Adrenal gland (tissue), 5 donors: ENCODE measurements at regions not wholly inside any gene's neighbourhood (a gene's known extent, or its start where the extent isn't known, plus 50 kb on each side); places are given as distances from the start of the nearest gene placed in this dataset.

Experiments
- CTCF ChIP-seq, 6 experiments: fragments of 450-650 bp in 4 of 6; fragments of 200-600 bp in 2 of 6; sonication (generic) in 1 of 6; IDR thresholded peaks; 1 replicate in 5 of 6; 2 replicates in 1 of 6; pipeline versions ENCODE4 v1.5.1 to v1.8.0; 2016 to 2021; ENCODE audit warnings: antibody characterized with exemption in 6 of 6, mild to moderate bottlenecking in 2 of 6, moderate library complexity in 1 of 6
- POLR2A ChIP-seq, 2 donors: fragments of 450-650 bp; IDR thresholded peaks; one replicate each; pipeline ENCODE4 v1.6.1; 2017; ENCODE audit warnings: antibody characterized with exemption in 2 of 2, mild to moderate bottlenecking in 2 of 2, moderate library complexity in 1 of 2
- donor health status: DM: no; HTN: no; CAD: no.

GRCh38 chr3:99246010-99246654 is 344.6 kb upstream of the DCBLD2 start:
- TF ChIP-seq CTCF (IDR thresholded peaks at IDR 0.05): no peak
- TF ChIP-seq POLR2A (IDR thresholded peaks at IDR 0.05): no peak
